HG03575 (cell line): ENCODE measurements at regions not wholly inside any gene's neighbourhood (a gene's known extent, or its start where the extent isn't known, plus 50 kb on each side); places are given as distances from the start of the nearest gene placed in this dataset.
"Not testable (repeated sequence)": the region's sequence is repeated elsewhere in the genome, so short reads cannot be mapped to it uniquely, and the experiment has no call there.

Source experiments
- ATAC-seq: cut with Tn5 transposase; IDR thresholded peaks from one replicate; pipeline ENCODE4 v1.9.1; 2021; ENCODE audit not compliant: unreplicated experiment, insufficient number of reproducible peaks, low FRiP score; ENCODE audit errors: extremely low read depth

DNA sequence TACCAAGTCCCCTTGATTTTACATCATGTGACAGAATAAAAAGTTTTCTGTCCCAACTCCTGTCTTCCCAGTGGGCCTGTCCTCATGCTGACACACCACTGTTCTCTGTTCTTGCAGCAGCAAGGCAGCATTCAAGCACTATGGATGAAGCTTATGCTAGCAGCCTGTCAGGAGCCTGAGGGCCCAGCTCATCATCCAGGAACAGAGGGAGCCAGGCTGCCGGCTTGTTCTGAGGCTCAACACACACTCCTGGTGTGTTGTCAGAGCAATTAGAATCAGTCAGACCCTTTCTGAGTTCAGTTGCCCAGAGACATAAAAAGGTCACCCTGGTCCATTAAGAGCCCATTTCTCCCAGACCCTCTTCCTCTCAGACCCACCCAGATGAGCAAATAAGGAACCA is 282.9 kb downstream of the SEC16B start:
- no peak for ATAC-seq

DNA sequence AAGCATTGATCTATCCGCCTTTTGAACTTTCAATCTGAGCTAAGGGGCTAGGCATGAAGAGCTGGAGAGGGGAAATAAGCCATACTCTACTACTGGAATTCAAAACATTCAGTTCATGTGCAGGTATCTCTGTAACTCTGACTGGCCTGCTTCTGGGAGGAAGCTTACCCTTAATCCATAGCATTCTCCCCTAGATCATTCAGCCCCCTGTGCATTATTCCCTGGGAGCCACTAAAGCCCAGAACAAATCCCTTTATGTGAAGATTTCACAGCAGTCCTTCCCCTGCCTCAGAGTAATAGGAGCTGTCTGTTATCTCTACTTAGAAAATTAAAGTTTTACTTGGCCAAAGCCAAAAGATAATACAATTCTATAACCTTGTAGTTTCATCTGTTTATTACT is 300.7 kb downstream of the SEC16B start:
- no peak for ATAC-seq

DNA sequence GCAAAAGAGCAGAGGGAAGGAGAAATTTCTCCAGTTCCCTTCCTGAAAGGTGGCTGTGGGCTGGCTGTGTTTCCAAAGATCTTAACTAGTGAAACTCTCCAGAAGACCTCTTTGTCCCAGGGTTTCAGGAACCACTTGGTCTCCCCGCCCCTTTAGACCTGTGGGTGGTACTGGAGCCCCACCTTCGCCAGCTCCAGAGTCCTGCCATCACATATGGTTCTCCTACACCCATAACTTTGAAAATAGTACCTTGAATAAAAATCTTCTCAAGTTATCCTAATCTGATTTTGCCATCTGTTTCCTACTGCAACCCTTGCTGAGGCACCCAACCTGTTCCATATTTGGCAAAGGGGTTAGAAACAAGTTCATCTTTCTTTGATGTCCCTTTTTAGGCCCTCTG is 303.9 kb downstream of the SEC16B start:
- ATAC-seq, result no peak

DNA sequence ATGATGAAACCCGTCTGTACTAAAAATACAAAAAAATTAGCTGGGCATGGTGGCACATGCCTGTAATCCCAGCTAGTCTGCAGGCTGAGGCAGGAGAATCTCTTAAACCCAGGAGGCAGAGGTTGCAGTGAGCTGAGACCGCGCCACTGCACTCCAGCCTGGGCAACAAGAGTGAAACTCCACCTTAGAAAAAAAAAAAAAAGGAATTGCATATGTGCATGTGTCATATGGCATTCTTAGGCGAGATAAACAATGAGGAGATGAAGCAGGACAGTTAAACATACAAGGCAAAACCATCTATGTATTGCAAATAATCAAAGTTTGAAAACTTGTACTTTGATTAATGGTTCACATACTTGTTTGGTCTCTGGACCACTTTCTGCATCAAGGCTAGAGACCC is 305.1 kb downstream of the SEC16B start:
- not testable (repeated sequence) for ATAC-seq

DNA sequence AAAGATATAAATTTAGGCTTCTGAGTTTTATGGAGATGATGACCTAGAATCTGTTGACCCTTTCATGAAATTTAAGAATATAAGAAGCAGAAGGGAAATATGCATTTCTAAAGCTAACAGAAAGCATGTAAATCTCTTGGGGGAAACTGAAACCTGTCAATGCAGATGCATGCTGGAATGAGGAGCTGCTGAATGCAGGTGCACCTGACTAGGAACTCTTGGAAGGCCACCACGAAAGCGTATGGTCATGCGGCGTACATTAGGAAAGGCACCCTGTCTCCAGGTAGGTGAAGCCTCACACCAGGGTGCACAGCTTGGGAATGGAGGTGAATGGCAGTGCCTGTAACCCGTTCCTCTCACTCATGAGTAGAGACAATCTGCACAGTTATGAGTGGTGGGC is 309.7 kb downstream of the SEC16B start:
- no peak for ATAC-seq

DNA sequence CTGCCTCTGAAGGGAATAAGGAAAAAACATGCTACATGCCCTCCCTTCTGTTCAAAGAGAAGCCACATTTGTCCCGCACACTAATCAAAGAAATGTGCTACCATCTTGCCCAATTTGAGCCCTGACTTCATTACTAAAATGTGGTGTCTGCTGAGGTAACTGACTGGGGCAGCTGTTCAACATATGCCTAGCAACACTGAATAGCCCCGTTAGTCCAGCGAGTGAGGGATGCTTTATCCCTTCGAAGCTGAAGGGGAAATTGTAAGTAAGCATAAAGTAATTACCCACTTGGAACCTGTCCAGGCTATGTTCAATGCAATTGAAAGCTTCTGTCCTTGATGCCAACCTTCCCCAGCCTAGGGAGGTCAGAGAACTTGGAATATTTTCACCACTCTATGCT is 310.6 kb downstream of the SEC16B start:
- no peak for ATAC-seq

DNA sequence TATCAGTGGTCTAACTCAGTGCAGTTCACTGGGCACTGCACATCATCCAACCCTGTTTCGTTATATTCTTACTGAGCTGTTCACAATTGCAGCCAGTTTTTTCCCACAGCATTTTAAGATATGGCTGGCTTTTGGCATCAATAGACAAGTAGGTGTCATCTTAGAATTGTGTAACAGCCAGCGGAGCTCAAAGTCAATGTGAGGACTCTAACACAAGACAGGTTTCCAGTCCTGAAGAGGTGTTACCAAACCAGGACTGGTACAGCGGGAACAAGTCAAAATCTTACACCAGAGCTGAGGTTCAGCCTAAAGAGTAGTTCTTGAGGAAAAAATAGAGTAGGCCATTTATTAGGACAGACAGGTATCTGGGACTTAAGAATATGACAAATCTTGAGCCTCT is 313.3 kb downstream of the SEC16B start:
- no peak for ATAC-seq

DNA sequence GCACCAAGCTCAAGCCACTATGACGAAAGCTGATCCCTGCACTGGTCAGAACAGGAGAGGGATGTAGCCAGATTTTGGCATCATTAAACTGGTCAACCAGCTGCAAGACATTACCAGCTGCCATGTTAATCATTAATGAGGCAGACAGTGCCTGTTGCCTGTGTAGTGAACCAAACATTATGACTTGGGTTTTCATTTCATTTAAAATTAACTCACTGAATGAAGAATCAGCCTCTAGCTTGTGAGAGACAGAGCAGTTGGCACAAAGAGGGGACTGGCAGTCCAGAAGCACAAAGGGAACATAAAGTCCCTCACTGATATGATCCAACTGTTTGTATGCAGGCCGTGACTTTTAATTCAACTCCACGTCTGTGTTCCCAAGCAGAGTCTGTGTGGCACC is 318.9 kb downstream of the SEC16B start:
- no peak for ATAC-seq

DNA sequence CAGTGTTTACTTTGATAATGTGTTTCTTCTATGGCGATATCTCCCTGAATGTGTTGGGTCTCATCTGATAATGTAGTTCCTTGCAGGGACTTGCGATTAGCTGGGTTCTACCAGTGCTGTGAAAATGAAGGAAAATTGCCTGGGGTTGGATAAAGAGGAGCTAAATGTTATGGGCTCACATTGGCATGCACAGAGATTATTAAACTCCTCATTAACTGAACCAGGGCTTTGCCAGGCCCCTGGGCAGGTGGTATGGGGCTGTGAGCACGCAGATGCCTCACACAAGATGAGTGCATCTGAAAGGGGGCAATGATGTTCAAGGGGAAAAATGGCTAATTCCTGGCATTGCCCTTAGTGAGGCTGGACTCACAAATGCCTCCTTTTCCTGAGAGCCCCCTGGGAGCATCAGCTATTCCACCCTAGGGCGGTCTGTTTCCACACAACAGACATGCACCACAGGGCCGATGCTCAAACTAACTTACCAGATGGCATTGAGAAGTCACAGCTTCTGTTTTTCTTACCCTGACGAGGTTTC is 321.1 kb downstream of the SEC16B start:
- ATAC-seq, result no peak

DNA sequence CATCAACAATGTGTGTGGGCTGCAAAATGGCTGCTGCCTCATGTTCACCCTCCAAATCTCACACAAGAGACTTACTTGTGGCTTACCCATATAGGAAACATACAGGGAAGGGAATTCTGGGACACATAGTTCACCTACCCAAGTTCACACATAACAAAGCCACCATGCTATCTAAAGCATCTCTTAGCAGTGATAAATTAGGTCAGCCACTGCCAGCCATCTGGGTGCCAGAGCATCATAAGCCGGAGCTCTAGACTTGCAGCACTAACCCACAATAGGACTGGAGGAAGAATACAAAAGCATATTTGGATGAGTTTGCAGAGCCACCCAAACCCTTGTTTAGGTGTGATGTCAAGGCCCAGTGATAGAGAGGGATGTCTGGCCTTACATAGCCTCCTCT is 321.7 kb downstream of the SEC16B start:
- no peak for ATAC-seq

DNA sequence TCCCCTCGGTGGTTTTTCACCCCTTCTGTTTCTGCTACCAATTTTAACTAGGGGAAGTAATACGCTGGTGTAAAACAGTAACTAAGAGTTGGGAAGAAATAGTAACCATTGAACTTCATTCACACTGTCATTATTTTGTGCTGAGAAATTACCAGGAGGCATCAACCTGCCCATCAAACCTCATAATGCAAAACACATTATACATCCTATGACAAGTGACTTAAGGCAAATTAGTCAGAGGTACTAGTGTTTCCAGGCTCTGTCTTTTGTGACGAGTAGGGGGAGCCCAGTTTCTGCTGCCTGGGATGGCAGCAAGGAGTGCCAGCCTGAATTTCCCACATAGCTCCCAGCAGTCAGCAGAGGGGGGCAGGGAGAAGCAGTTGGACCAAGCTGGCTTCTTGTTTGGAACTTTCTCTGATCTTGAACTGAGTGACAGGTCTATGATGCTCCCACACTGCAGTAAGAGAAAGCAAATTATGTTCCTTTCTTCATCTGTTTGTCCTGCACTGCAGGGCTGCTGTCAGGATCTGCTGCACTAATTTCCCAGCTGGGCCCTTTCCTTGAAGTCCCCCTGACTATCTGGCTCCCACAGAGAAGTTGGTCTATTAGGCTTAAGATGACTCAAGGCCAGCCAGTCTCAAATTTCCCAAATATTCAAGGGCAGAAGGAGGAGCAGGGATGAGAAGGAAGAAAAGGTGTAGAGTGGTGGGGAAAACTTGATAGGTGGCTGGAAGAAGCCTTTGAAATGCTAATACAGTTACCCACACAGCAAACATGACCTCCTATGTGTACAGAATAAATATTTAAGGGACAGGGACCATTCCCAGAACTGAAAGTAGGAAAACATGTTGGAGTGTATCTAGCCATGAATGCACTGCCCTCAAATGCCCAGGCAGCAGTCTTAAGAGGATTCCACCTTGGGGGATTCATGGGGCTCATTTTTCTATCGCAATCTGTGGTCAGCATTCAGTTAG is 322.8 kb downstream of the SEC16B start:
- no peak for ATAC-seq

DNA sequence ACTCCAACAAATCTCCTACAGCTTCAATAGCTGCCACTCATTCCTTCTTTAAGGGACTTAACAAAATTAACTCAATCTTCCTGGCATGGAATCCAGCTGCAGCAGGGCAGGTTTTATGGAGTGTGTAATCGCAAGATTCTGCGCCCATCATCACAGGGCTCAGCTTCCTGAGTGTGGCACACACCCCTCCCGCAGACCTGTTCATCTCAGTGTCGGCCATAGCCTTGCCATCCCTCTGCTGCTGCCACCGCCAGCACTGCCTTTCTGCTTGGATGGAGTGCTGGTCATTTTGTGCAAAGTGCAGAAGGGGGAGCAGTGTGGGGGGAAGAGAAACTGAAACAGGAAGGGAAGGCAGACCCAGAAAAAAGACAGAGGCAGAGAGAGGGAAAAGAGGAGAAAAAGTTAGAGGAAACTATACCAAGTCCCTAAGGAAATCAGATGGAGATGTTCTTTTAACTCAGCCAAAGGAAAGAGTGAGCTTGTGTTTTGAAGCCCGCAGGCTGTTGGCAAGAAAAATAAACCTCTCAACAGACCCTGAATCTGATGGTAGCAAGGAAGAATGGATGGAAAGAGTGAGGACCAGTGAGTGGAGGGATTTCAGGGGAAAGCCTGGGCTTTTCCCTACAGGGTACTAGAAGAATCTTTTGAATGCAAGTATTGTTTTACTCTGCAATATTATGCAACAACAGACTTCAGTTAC is 324.2 kb downstream of the SEC16B start:
- no peak for ATAC-seq

DNA sequence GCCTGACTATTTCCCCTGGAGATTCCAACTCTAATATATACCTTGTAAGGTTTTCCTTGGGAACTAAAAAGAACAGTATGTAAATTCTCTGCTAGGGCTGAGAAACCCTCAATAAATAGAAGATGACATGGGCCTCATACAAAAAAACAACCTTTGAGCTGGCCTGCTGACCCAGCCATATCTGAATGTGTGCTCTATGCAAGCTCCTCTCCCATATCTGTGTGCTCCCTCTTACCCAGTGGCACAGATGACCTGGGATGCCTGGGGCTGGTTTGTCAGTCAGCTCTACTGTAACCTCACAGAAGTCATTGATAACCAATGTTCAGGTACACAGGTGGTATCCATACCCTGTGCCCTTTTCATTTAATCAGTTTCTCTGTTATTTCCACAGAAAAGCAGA is 329.2 kb downstream of the SEC16B start:
- ATAC-seq, result no peak

DNA sequence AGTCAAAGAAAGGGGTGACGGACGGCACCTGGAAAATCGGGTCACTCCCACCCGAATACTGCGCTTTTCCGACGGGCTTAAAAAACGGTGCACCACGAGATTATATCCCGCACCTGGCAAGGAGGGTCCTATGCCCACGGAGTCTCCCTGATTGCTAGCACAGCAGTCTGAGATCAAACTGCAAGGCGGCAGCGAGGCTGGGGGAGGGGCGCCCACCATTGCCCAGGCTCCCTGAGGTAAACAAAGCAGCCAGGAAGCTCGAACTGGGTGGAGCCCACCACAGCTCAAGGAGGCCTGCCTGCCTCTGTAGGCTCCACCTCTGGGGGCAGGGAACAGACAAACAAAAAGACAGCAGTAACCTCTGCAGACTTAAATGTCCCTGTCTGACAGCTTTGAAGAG is 335.7 kb downstream of the SEC16B start:
- ATAC-seq, result not testable (repeated sequence)

DNA sequence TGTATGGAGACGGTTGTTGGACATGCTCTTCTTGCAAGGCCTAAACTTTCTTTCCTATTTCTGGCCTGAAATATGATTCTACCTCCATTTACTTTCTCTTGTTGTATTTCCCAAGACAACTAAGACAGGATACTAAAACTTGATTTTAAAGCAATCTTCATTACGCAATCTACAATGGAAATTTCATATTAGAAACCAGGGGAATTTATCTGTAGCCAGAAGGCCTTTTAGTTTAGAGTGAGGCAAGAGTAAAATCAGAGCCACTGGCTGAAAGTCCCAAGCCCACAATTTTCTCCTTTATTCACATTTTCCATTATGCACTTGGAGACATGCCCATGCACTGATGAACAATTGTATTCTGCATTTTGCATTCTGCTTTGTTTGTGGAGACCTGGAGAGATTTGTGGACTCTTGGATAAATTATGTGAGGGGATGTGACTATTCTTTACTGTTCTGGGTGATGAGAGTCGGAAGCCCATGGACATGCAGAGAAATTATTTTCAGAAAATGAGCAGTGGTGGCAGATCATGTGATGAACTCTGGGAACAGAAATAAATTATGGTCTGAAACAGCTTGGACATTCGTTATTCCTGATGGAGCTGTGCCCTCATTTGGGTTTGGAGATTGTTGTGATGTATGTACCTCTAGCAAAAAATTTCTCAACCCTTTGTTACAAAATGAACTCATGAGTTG is 336.8 kb downstream of the SEC16B start:
- ATAC-seq, result no peak

DNA sequence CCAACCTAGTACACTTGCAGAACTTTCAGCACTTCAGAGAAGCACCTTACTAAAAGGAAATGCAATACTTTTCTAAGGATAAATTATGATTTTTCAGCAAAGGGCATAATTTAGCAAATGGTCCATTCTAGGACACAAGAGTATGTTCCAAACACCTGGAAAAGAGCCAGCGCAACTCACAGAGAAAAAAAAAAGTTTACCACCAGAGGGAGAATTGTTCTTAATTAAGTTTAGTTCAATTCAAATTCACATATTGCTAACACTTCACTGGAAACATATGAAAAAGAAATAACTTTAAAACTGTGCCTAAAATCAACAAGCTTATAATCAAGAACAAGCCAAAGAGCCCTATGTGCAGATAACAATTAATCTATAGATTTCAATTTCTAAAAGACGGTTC is 338.1 kb downstream of the SEC16B start:
- no peak for ATAC-seq

DNA sequence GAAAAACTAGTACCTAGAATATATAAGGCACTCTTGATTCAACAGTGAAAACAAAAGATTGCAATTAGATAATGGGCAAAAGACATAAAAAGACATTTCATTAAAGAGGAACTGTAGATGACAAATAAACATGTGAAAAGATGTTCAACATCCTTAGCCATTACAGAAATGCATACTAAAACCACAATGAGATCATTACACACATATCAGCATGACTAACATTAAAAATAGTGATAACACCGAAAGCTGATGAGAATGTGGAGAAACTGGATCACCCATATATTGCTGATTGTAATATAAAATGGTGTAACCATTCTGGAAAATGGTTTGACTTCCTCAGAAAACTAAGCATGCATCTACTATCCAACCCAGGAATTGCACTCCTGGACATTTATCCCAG is 340.3 kb downstream of the SEC16B start:
- ATAC-seq, result no peak

DNA sequence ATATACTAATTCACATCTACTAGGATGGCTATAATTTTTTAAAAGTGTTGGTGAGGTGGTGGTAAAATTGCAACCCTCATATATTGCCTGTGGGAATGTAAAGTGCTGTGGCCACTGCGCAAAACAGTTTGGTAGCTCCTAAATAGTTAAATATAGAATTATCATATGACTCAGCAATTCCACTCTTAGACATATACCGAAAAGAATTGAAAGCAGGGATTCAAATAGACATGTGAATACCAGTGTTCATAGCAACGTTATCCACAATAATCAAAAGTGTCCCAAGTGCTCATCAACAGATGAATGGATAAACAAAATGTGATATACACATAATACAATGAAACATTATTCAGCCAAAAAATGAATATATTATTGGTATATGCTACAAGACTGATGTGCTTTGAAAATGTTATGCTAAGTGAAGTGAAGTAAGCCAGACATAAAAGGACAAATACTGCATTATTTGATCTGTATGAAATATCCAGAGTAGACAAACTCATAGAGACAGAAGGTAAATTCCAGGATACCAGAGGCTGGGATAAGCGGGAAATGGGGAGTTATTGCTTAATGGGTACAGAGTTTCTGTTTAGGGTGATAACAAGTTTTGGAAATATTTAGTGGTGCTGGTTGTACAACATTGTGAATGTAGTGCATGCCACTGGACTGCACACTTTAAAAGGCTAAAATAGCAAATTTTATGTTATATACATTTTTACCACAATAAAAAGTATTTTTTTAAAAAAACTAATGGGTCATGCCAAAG is 342.5 kb downstream of the SEC16B start:
- no peak for ATAC-seq

DNA sequence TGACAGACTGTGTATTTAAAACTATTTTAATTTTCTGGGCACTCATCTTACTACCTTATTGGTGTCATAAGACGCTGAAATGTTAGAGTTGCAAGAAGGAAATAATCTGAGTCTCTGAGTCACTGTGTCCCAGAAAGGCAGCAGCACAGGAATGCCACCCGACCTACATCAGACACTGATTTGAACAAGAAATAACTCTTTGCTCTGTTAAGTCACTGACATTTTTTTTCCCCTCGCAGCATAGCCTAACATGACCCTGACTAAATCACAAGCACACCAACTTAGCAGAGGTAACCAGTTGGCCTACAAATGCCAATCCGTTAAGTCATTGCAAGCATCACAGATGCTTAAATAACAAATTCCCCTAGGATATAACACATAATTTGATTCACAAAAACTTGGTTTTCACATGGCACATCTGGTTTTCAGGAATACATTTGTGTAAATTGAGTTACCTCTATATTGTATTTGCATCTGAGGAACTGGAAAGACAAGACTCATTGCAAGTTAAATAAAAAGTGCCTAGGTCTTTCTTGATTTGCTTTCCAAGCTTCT is 349.1 kb downstream of the SEC16B start:
- ATAC-seq, result no peak
